Spleen (tissue), 7 donors: ENCODE measurements at regions not wholly inside any gene's neighbourhood (a gene's known extent, or its start where the extent isn't known, plus 50 kb on each side); places are given as distances from the start of the nearest gene placed in this dataset.

Experiments used
- CTCF ChIP-seq, 11 experiments: fragments of 200-600 bp in 7 of 11; fragments of 450-650 bp in 4 of 11; sonication (generic) in 4 of 11; IDR thresholded peaks in 8 of 11; conservative IDR thresholded peaks in 3 of 11; 1 replicate in 7 of 11; 2 replicates in 4 of 11; pipeline versions ENCODE4 v1.4.0 to v1.8.0; 2016 to 2021; ENCODE audit warnings: antibody characterized with exemption in 11 of 11, inconsistent platforms in 4 of 11, mild to moderate bottlenecking in 1 of 11
- POLR2A ChIP-seq, 3 donors: fragments of 450-650 bp; IDR thresholded peaks; one replicate each; pipeline ENCODE4 v1.5.1; 2017; ENCODE audit warnings: antibody characterized with exemption in 3 of 3, mild to moderate bottlenecking in 1 of 3
- POLR2AphosphoS5 ChIP-seq, 3 donors: sonication (generic); formaldehyde crosslinking; IDR thresholded peaks; one replicate each; pipeline ENCODE4 v1.5.1; 2017; ENCODE audit warnings: antibody characterized with exemption in 3 of 3
- donor health status: DM: no; HTN: no; CAD: no; lungs with moderate emphysema.
- donor health status: DM: no; HTN: no; CAD: no.
- donor health status: DM: no; HTN: no; CAD: no.

GRCh38 chr14:85421186-85421877 lies 108.6 kb upstream of the FLRT2 start:
- TF ChIP-seq POLR2AphosphoS5 (IDR thresholded peaks at IDR 0.05) (no peak), CTCF (IDR thresholded peaks at IDR 0.05 in 8 of 11, conservative IDR thresholded peaks at IDR 0.05 in 3 of 11) (no peak), POLR2A (IDR thresholded peaks at IDR 0.05) (no peak)
